HCT116 (cell line): ENCODE measurements at regions not wholly inside any gene's neighbourhood (a gene's known extent, or its start where the extent isn't known, plus 50 kb on each side); places are given as distances from the start of the nearest gene placed in this dataset.

Source experiments
- CTCF ChIP-seq, 3 experiments: fragments of 200-600 bp in 1 of 3; sonication (generic) in 1 of 3; IDR thresholded peaks in 2 of 3; conservative IDR thresholded peaks in 1 of 3; 2 replicates each; pipeline ENCODE4 v1.5.1; 2012 to 2017; ENCODE audit warnings: low read depth in 2 of 3, low read length in 2 of 3, antibody characterized with exemption in 1 of 3, borderline replicate concordance in 1 of 3, control low read depth in 1 of 3, mild to moderate bottlenecking in 1 of 3, mixed read lengths in 1 of 3, mixed run types in 1 of 3, moderate library complexity in 1 of 3; ENCODE audit not compliant: insufficient read depth in 1 of 3
- EZH2 ChIP-seq: fragments of 200-600 bp; sonication (generic); IDR thresholded peaks from 2 replicates; pipeline ENCODE4 v1.6.1; 2017; ENCODE audit warnings: antibody characterized with exemption, mixed run types
- POLR2A ChIP-seq: IDR thresholded peaks from 2 replicates; pipeline ENCODE4 v1.7.0; 2011; ENCODE audit warnings: borderline replicate concordance; ENCODE audit not compliant: insufficient read depth, insufficient read length; ENCODE audit errors: extremely low read depth
- POLR2AphosphoS5 ChIP-seq: IDR thresholded peaks from 2 replicates; pipeline ENCODE4 v1.6.1; 2011; ENCODE audit warnings: mild to moderate bottlenecking, low read depth, low read length, moderate library complexity
- TCF7L2 ChIP-seq: IDR thresholded peaks from 2 replicates; pipeline ENCODE4 v1.7.0; 2011; ENCODE audit warnings: borderline replicate concordance, inconsistent platforms; ENCODE audit not compliant: insufficient read depth, insufficient read length; ENCODE audit errors: extremely low read depth
- YY1 ChIP-seq: IDR thresholded peaks from 2 replicates; pipeline ENCODE4 v1.6.1; 2011; ENCODE audit warnings: low read length, low read depth, moderate library complexity, mild to moderate bottlenecking; ENCODE audit not compliant: insufficient replicate concordance; ENCODE audit errors: extremely low read depth

DNA sequence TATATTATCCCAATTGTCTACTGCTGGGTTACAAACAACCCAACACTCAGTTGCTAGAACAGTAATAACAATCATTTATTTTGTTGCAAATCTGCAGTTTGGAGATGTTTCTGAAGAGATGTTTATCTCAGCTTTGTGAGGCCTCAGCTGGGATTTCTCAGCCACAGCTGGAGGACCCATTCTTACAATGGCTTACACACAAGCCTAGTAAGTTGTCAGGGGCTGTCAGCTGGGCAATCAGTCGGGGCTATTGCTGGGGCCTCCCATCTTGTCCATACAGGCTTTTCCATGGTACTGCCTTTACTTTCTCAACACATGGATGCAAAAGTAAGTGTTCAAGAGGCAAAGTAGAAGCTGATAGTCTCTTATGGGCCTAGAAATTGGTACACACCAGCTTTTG is 491.7 kb upstream of the NXPH2 start:
- TF ChIP-seq EZH2 (no peak), CTCF (IDR thresholded peaks at IDR 0.05 in 2 of 3, conservative IDR thresholded peaks at IDR 0.05 in 1 of 3; ENCODE audit: borderline replicate concordance in 1 of 3, insufficient read depth in 1 of 3, low read depth in 2 of 3, low read length in 2 of 3) (no peak), YY1 (no peak), TCF7L2 (no peak), POLR2A (no peak), POLR2AphosphoS5 (no peak)
